Right cardiac atrium (tissue), 5 donors: ENCODE measurements at regions not wholly inside any gene's neighbourhood (a gene's known extent, or its start where the extent isn't known, plus 50 kb on each side); places are given as distances from the start of the nearest gene placed in this dataset.

Experiments used
- ATAC-seq, 2 donors: fragments of 200-7000 bp; cut with Tn5 transposase; one replicate each; pipeline versions ENCODE4 v1.8.0 to v1.9.1; 2020; ENCODE audit warnings: moderate library complexity in 2 of 2, mild to moderate bottlenecking in 1 of 2
- DNase-seq, 3 donors: peaks; one replicate each; pipeline ENCODE4 v3.0.0-alpha.2; 2020
- H3K27ac ChIP-seq: one replicate; pipeline ENCODE4 v1.5.1; 2013; ENCODE audit warnings: mild to moderate bottlenecking, low read length, control low read depth, moderate library complexity
- H3K27me3 ChIP-seq: one replicate; pipeline ENCODE4 v1.6.1; 2013; ENCODE audit not compliant: control insufficient read depth, insufficient read depth
- H3K4me1 ChIP-seq: one replicate; pipeline ENCODE4 v1.6.1; 2013; ENCODE audit warnings: low read length; ENCODE audit not compliant: control insufficient read depth, insufficient read depth
- H3K4me3 ChIP-seq: one replicate; pipeline ENCODE4 v1.5.1; 2013; ENCODE audit warnings: low read length, control low read depth
- H3K9me3 ChIP-seq: one replicate; pipeline ENCODE4 v1.6.1; 2013; ENCODE audit warnings: low read length; ENCODE audit not compliant: control insufficient read depth
- WGBS: extraction: QIAGEN DNeasy Blood & Tissue Kit; methylation state at CpG from one replicate; pipeline ENCODE4 v1.1.7; 2013; 5-methylcytosine and 5-hydroxymethylcytosine counted together
- intact Hi-C, 4 donors: fragments of 100-400 bp; cut with DNase I; formaldehyde crosslinking; loops; one replicate each; pipeline versions ENCODE4 v1.11.0 to v1.14.0; 2022 to 2023
- donor health status: healthy with polysubstance abuse.
- donor health status: DM: no; HTN: yes; CAD: no.
- donor health status: DM: no; HTN: no; CAD: no.
- donor health status: DM: no; HTN: yes; CAD: no; lungs with severe emphysema.
- donor health status: DM: yes; HTN: yes; CAD: no.

- intact Hi-C loops: no loop called here
- H3K4me1 ChIP-seq: no peaks in the 10 kb centered on the region
- WGBS: 79% methylated on average over 11 of the region's 11 CpGs
Observed at GRCh38 chr3:13136426-13136825, 63.2 kb upstream of the IQSEC1 start.

GRCh38 chr3:13135811-13136321, 62.6 kb upstream of the IQSEC1 start:
- ATAC-seq (peak; percentile 9 to 22), DNase-seq (no peak)
- Histone ChIP-seq H3K9me3 (no peaks in the 10 kb centered on the region), H3K4me1 (no peaks in the 10 kb centered on the region), H3K4me3 (no peak overlapping the region), H3K27ac (no peak overlapping the region), H3K27me3 (no peaks in the 10 kb centered on the region)
- WGBS: 71% methylated on average over 19 of the region's 19 CpGs
- intact Hi-C loops: no loop called here

More at GRCh38 chr3:13136426-13136825, 63.2 kb upstream of the IQSEC1 start:
- no peak overlapping the region for H3K27ac ChIP-seq
- ATAC-seq (no peak), DNase-seq (no peak)
- no peaks in the 10 kb centered on the region for H3K9me3 ChIP-seq
- no peak overlapping the region for H3K4me3 ChIP-seq
- H3K27me3 ChIP-seq: no peaks in the 10 kb centered on the region

- peak; percentile 49 to 60 for ATAC-seq
- 78% methylated on average over 9 of the region's 9 CpGs for WGBS
Observed at GRCh38 chr3:13135251-13135810, 62.1 kb upstream of the IQSEC1 start.

GRCh38 chr3:13134879-13135206, 61.6 kb upstream of the IQSEC1 start:
- no peaks in the 10 kb centered on the region for H3K27me3 ChIP-seq
- no peak overlapping the region for H3K27ac ChIP-seq
- no peaks in the 10 kb centered on the region for H3K9me3 ChIP-seq
- DNase-seq: no peak
- intact Hi-C loops: no loop called here
- H3K4me3 ChIP-seq: no peak overlapping the region
- no peak for ATAC-seq
- H3K4me1 ChIP-seq: no peaks in the 10 kb centered on the region
- WGBS: 92% methylated on average over 8 of the region's 8 CpGs

More at GRCh38 chr3:13135251-13135810, 62.1 kb upstream of the IQSEC1 start:
- Histone ChIP-seq H3K4me3 (no peak overlapping the region), H3K27me3 (no peaks in the 10 kb centered on the region), H3K9me3 (no peaks in the 10 kb centered on the region), H3K4me1 (no peaks in the 10 kb centered on the region), H3K27ac (no peak overlapping the region)
- intact Hi-C loops: no loop called here
- peak in 1 of 3 donors; percentile 42 for DNase-seq

GRCh38 chr3:13134166-13134878, 61.1 kb upstream of the IQSEC1 start:
- Histone ChIP-seq H3K4me3 (no peak overlapping the region), H3K4me1 (no peaks in the 10 kb centered on the region), H3K27ac (no peak overlapping the region), H3K27me3 (no peaks in the 10 kb centered on the region), H3K9me3 (no peaks in the 10 kb centered on the region)
- no peak for ATAC-seq
- intact Hi-C loops: no loop called here
- DNase-seq: no peak
- WGBS: 91% methylated on average over 12 of the region's 12 CpGs

- ATAC-seq (no peak), DNase-seq (no peak)
- WGBS: 85% methylated on average over 14 of the region's 14 CpGs
- intact Hi-C loops: no loop called here
- Histone ChIP-seq H3K27me3 (no peaks in the 10 kb centered on the region), H3K27ac (no peak overlapping the region), H3K9me3 (no peaks in the 10 kb centered on the region), H3K4me3 (no peak overlapping the region), H3K4me1 (no peaks in the 10 kb centered on the region)
Observed at GRCh38 chr3:13133471-13133981, 60.3 kb upstream of the IQSEC1 start.

GRCh38 chr3:13132731-13133410, 59.6 kb upstream of the IQSEC1 start:
- 47% methylated on average over 6 of the region's 6 CpGs for WGBS
- intact Hi-C loops: no loop called here
- Histone ChIP-seq H3K9me3 (no peaks in the 10 kb centered on the region), H3K27ac (no peak overlapping the region), H3K4me3 (no peak overlapping the region), H3K27me3 (no peaks in the 10 kb centered on the region), H3K4me1 (no peaks in the 10 kb centered on the region)
- ATAC-seq: no peak
- no peak for DNase-seq

GRCh38 chr3:13132281-13132680, 59.1 kb upstream of the IQSEC1 start:
- ATAC-seq (no peak), DNase-seq (no peak)
- no peaks in the 10 kb centered on the region for H3K4me1 ChIP-seq
- no peak overlapping the region for H3K4me3 ChIP-seq
- H3K27ac ChIP-seq: no peak overlapping the region
- no peaks in the 10 kb centered on the region for H3K27me3 ChIP-seq
- WGBS: 78% methylated on average over 4 of the region's 4 CpGs
- intact Hi-C loops: no loop called here
- no peaks in the 10 kb centered on the region for H3K9me3 ChIP-seq

GRCh38 chr3:13130464-13131193, 57.4 kb upstream of the IQSEC1 start:
- DNase-seq (no peak), ATAC-seq (no peak)
- no peaks in the 10 kb centered on the region for H3K27me3 ChIP-seq
- WGBS: 80% methylated on average over 3 of the region's 3 CpGs
- no peak overlapping the region for H3K27ac ChIP-seq
- no peak overlapping the region for H3K4me3 ChIP-seq
- intact Hi-C loops: no loop called here
- no peaks in the 10 kb centered on the region for H3K9me3 ChIP-seq
- no peaks in the 10 kb centered on the region for H3K4me1 ChIP-seq

- DNase-seq (peak in 1 of 3 donors; percentile 29), ATAC-seq (no peak)
- Histone ChIP-seq H3K4me3 (no peak overlapping the region), H3K4me1 (no peaks in the 10 kb centered on the region), H3K27ac (no peak overlapping the region), H3K27me3 (no peaks in the 10 kb centered on the region), H3K9me3 (no peaks in the 10 kb centered on the region)
- intact Hi-C loops: no loop called here
- WGBS: 83% methylated on average over 13 of the region's 13 CpGs
Observed at GRCh38 chr3:13125092-13126015, 52.1 kb upstream of the IQSEC1 start.
